ENCODE measurements at regions not wholly inside any gene's neighbourhood (a gene's known extent, or its start where the extent isn't known, plus 50 kb on each side); places are given as distances from the start of the nearest gene placed in this dataset.

DNA sequence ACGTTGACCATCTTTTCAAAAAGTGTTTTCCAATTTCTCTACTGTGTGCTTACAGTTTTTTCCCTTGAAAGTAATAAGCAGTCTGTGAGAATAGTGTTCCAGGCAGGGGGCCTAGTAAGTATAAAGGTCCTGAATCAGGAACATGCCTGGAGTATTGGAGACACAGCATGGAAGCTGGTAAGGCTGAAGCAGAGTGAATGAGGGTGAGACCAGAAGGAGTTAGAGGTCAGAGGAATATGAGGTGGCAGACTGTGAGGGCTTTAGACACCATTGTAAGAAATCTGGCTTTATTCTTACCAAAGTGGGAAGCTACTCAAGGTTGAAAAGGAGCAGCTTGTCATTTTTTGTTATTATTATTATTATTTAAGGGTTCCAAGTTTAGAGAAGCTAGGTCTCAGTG lies 107.4 kb downstream of the CT47B1 start:
- WGBS, 3 donors = 49 to 72% (median 51%) methylated on average over 1 of the region's 1 CpG
- H3K27me3 ChIP-seq = no peaks in the 10 kb centered on the region
- intact Hi-C loops (cut with DNase I) = no loop called here
- no peaks in the 10 kb centered on the region for H3K9me3 ChIP-seq
- DNase-seq = no peak
- no peak overlapping the region for H3K4me3 ChIP-seq
- H3K36me3 ChIP-seq = no peaks in the 10 kb centered on the region
- H3K4me1 ChIP-seq (ENCODE audit: insufficient read depth) = no peaks in the 10 kb centered on the region
- TF ChIP-seq, protein P1, sequence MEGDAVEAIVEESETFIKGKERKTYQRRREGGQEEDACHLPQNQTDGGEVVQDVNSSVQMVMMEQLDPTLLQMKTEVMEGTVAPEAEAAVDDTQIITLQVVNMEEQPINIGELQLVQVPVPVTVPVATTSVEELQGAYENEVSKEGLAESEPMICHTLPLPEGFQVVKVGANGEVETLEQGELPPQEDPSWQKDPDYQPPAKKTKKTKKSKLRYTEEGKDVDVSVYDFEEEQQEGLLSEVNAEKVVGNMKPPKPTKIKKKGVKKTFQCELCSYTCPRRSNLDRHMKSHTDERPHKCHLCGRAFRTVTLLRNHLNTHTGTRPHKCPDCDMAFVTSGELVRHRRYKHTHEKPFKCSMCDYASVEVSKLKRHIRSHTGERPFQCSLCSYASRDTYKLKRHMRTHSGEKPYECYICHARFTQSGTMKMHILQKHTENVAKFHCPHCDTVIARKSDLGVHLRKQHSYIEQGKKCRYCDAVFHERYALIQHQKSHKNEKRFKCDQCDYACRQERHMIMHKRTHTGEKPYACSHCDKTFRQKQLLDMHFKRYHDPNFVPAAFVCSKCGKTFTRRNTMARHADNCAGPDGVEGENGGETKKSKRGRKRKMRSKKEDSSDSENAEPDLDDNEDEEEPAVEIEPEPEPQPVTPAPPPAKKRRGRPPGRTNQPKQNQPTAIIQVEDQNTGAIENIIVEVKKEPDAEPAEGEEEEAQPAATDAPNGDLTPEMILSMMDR (IDR thresholded peaks at IDR 0.05) = no peak
- TF ChIP-seq POLR2A (IDR thresholded peaks at IDR 0.05) = no peak
- TF ChIP-seq EP300 (IDR thresholded peaks at IDR 0.05) = no peak
- no peak overlapping the region for H3K27ac ChIP-seq

DNA sequence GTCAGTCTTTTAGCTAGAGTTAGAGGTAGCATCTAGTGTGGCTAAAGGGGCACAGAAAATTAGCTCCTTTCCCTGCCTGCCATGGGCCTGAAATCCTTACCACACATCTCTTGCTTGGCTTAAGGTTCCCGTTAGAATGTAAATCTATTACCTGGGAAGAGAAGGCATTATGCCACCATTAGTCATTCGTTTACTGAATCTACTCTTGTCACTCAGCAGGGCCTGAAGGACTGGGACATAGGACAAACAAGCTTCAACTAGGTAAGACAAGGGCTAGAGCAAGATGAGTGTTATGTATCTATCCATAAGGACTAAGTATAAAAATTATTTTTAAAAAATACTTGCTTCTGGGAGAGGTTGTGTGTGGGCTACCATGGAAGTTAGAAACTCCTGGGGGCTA lies 112.4 kb downstream of the CT47B1 start:
- TF ChIP-seq EP300 (IDR thresholded peaks at IDR 0.05) (no peak), POLR2A (IDR thresholded peaks at IDR 0.05) (no peak)
- TF ChIP-seq, protein P1 (IDR thresholded peaks at IDR 0.05) = no peak
- intact Hi-C loops (cut with DNase I) = no loop called here
- no peaks in the 10 kb centered on the region for H3K4me1 ChIP-seq (ENCODE audit: insufficient read depth)
- WGBS, 3 donors = 64 to 76% (median 67%) methylated on average over 2 of the region's 2 CpGs
- no peaks in the 10 kb centered on the region for H3K9me3 ChIP-seq
- no peak overlapping the region for H3K4me3 ChIP-seq
- no peaks in the 10 kb centered on the region for H3K36me3 ChIP-seq
- no peaks in the 10 kb centered on the region for H3K27me3 ChIP-seq
- DNase-seq = no peak
- H3K27ac ChIP-seq = no peak overlapping the region

DNA sequence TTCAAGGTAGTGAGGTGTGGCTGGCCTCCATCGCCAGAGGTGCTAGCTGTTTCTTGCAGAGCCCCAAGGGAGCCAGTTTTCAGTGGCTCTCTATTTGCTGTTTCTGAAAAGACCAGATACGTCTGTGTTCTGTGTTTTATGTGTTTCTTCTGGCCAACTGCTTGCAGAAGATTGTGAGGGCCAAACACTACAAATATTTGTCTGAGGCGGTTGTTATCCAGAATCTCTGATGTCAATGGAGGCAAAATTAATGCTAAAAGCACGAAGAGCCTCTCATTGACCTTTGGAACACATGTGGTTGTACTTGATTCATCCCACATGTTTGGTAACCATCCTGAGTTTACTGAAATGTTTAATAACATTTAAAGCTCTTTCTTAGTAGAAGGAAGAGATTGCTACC lies 113.9 kb downstream of the CT47B1 start:
- no peak overlapping the region for H3K27ac ChIP-seq
- no peaks in the 10 kb centered on the region for H3K36me3 ChIP-seq
- DNase-seq = no peak

DNA sequence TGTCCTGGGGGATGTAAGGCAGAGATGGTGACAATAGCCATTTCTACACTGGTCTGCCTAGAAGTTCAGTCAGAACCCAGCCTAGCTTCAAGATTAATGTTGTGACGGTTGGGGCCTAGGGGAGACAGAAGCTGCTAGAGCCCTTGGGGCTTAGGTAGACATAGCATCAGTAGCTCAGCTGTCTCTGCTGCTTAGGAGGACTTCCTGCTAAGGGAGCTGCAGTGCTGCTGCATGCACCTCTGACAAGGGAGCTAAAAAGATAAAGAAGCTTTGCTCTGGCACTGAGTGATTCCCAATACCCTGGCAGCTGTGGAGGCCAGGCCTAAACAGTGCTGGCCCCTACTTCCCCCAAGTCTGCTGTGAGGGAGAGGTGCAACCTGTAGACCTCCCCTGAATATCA lies 116.0 kb downstream of the CT47B1 start:
- WGBS, 3 donors = 71 to 100% (median 75%) methylated on average over 1 of the region's 1 CpG
- Histone ChIP-seq H3K36me3 (no peaks in the 10 kb centered on the region), H3K4me1 (ENCODE audit: insufficient read depth) (no peaks in the 10 kb centered on the region), H3K4me3 (no peak overlapping the region), H3K27me3 (no peaks in the 10 kb centered on the region), H3K27ac (no peak overlapping the region), H3K9me3 (no peaks in the 10 kb centered on the region)
- no peak for DNase-seq
- TF ChIP-seq EP300 (IDR thresholded peaks at IDR 0.05) (no peak), POLR2A (IDR thresholded peaks at IDR 0.05) (no peak)
- TF ChIP-seq, protein P1 (IDR thresholded peaks at IDR 0.05) = no peak
- intact Hi-C loops (cut with DNase I) = no loop called here

More for the DNA sequence above, 113.9 kb downstream of the CT47B1 start:
- no peaks in the 10 kb centered on the region for H3K9me3 ChIP-seq
- H3K4me1 ChIP-seq (ENCODE audit: insufficient read depth) = no peaks in the 10 kb centered on the region
- no peak for TF ChIP-seq POLR2A (IDR thresholded peaks at IDR 0.05)
- H3K4me3 ChIP-seq = no peak overlapping the region
- no peaks in the 10 kb centered on the region for H3K27me3 ChIP-seq
- intact Hi-C loops (cut with DNase I) = no loop called here
- 13 to 26% (median 22%) methylated on average over 4 of the region's 4 CpGs for WGBS, 3 donors

DNA sequence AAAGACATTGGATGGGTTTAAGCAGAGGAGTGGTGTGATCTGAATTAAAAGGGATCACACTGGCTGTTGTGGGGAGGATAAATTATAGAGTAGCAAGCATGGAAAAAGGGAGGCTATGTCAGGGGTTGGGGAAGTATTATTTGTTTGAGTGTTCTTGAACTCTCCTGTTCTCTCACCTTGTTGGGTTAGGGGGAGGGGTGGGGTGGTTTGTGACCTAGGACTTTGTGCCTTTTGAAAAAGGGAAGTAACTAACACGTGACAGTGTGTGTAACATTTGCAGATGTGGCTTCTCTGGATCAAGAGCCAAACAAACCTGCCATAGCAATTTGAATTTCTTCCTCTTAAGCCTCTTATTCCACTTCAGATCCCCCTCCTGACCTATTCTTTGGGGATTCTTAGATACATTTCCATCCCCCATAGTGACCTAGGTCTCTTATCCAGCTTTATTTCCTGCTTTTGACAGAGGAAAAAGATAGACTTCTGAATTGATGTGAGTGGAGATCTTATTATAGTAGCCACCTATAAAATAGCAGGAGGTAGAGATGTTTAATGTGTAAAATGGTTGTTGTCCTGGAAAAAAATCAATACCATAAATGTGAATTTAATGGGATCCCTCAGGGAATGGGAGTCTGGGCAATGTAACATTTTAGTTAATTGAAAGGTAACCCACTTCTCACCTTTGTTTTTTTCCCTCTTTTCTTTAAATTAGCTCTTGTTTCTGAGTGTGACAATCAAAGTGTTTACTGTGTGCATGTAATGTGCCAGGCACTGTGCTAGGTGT lies 120.4 kb downstream of the CT47B1 start:
- TF ChIP-seq POLR2A (IDR thresholded peaks at IDR 0.05) = no peak
- no peak for TF ChIP-seq EP300 (IDR thresholded peaks at IDR 0.05)
- TF ChIP-seq, protein P1 (IDR thresholded peaks at IDR 0.05) = no peak
- intact Hi-C loops (cut with DNase I) = no loop called here

More for the DNA sequence above, 120.4 kb downstream of the CT47B1 start:
- Histone ChIP-seq H3K36me3 (no peaks in the 10 kb centered on the region), H3K9me3 (no peaks in the 10 kb centered on the region), H3K27me3 (no peaks in the 10 kb centered on the region), H3K4me1 (ENCODE audit: insufficient read depth) (no peaks in the 10 kb centered on the region), H3K27ac (no peak overlapping the region), H3K4me3 (no peak overlapping the region)
- WGBS, 3 donors = 35 to 44% (median 43%) methylated on average over 1 of the region's 1 CpG
- DNase-seq = no peak
